RPMI8226 (cell line): ENCODE measurements at regions not wholly inside any gene's neighbourhood (a gene's known extent, or its start where the extent isn't known, plus 50 kb on each side); places are given as distances from the start of the nearest gene placed in this dataset.

Experiments used
- DNase-seq: peaks from one replicate; pipeline ENCODE4 v3.0.0-alpha.2; 2015

- DNase-seq = no peak
Measured at GRCh38 chr10:125392609-125393008, 232.2 kb upstream of the CTBP2 start.

GRCh38 chr10:125392154-125392553 lies 231.8 kb upstream of the CTBP2 start:
- no peak for DNase-seq

GRCh38 chr10:125389648-125390047 lies 229.3 kb upstream of the CTBP2 start:
- no peak for DNase-seq

GRCh38 chr10:125379592-125379991 lies 219.2 kb upstream of the CTBP2 start:
- DNase-seq = no peak

- DNase-seq = no peak
Measured at GRCh38 chr10:125377368-125377767, 217.0 kb upstream of the CTBP2 start.

- no peak for DNase-seq
Measured at GRCh38 chr10:125375210-125375609, 214.8 kb upstream of the CTBP2 start.

- no peak for DNase-seq
Measured at GRCh38 chr10:125373546-125373945, 213.2 kb upstream of the CTBP2 start.

GRCh38 chr10:125370578-125370977 lies 210.2 kb upstream of the CTBP2 start:
- DNase-seq = peak; percentile 20

GRCh38 chr10:125369382-125370326 lies 209.3 kb upstream of the CTBP2 start:
- no peak for DNase-seq

- DNase-seq = no peak
Measured at GRCh38 chr10:125368146-125368545, 207.8 kb upstream of the CTBP2 start.

GRCh38 chr10:125363791-125364190 lies 203.4 kb upstream of the CTBP2 start:
- no peak for DNase-seq

- no peak for DNase-seq
Measured at GRCh38 chr10:125362950-125363349, 202.6 kb upstream of the CTBP2 start.

GRCh38 chr10:125359401-125359800 lies 199.0 kb upstream of the CTBP2 start:
- DNase-seq = no peak

GRCh38 chr10:125355657-125356056 lies 195.3 kb upstream of the CTBP2 start:
- DNase-seq = no peak

GRCh38 chr10:125350519-125350918 lies 190.2 kb upstream of the CTBP2 start:
- no peak for DNase-seq

- no peak for DNase-seq
Measured at GRCh38 chr10:125348536-125348935, 188.2 kb upstream of the CTBP2 start.

GRCh38 chr10:125344573-125345171 lies 184.3 kb upstream of the CTBP2 start:
- no peak for DNase-seq

GRCh38 chr10:125343983-125344382 lies 183.6 kb upstream of the CTBP2 start:
- DNase-seq = no peak

- peak; percentile 11 for DNase-seq
Measured at GRCh38 chr10:125343118-125343925, 183.0 kb upstream of the CTBP2 start.

GRCh38 chr10:125341611-125342010 lies 181.2 kb upstream of the CTBP2 start:
- no peak for DNase-seq

GRCh38 chr10:125340903-125341302 lies 180.5 kb upstream of the CTBP2 start:
- DNase-seq = no peak

- DNase-seq = no peak
Measured at GRCh38 chr10:125337510-125337909, 177.1 kb upstream of the CTBP2 start.

GRCh38 chr10:125334545-125334944 lies 174.2 kb upstream of the CTBP2 start:
- DNase-seq = no peak
